ENCODE measurements at regions not wholly inside any gene's neighbourhood (a gene's known extent, or its start where the extent isn't known, plus 50 kb on each side); places are given as distances from the start of the nearest gene placed in this dataset.
A peak's percentile ranks its signal among the peaks of the same experiment; 100 is the strongest.

DNA sequence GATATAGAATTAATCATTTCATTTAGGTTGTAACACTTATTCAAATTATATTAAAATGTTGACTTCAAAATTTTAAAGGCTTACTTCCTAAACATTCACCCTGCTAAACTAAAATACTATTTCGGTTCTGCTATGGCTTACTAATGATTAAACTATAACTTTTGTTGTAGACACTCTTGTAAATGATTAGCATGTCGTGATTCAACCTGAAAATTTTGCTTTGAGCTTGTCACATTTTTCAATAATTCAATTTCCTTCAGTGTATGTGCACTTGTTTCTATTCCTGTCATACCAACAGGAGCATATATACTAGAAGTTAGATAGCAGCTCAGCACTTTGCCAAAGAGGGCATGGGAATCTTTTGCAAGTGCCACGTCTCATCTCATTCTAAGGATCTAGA is 1018.8 kb downstream of the AMY1C start:
- no peak overlapping the region for H3K4me2 ChIP-seq (ENCODE audit: low read depth, low read length)
- no peaks in the 10 kb centered on the region for H4K20me1 ChIP-seq (ENCODE audit: insufficient read depth, low read length)
- H3K4me1 ChIP-seq (ENCODE audit: low read length), result no peaks in the 10 kb centered on the region
- no peak overlapping the region for H3K27ac ChIP-seq (ENCODE audit: low read length)
- DNase-seq, result no peak
- H3K4me3 ChIP-seq (ENCODE audit: low read length), result no peak overlapping the region
- H3K9me2 ChIP-seq (replicated peaks; ENCODE audit: insufficient read depth, low read length), result no peaks in the 10 kb centered on the region
- H3K79me2 ChIP-seq (ENCODE audit: low read length), result no peaks in the 10 kb centered on the region
- no peaks in the 10 kb centered on the region for H3F3A ChIP-seq (ENCODE audit: insufficient read depth, low read length)
- TF ChIP-seq EZH2phosphoT487 (IDR thresholded peaks at IDR 0.05; ENCODE audit: low read length), result no peak
- TF ChIP-seq, protein P1, sequence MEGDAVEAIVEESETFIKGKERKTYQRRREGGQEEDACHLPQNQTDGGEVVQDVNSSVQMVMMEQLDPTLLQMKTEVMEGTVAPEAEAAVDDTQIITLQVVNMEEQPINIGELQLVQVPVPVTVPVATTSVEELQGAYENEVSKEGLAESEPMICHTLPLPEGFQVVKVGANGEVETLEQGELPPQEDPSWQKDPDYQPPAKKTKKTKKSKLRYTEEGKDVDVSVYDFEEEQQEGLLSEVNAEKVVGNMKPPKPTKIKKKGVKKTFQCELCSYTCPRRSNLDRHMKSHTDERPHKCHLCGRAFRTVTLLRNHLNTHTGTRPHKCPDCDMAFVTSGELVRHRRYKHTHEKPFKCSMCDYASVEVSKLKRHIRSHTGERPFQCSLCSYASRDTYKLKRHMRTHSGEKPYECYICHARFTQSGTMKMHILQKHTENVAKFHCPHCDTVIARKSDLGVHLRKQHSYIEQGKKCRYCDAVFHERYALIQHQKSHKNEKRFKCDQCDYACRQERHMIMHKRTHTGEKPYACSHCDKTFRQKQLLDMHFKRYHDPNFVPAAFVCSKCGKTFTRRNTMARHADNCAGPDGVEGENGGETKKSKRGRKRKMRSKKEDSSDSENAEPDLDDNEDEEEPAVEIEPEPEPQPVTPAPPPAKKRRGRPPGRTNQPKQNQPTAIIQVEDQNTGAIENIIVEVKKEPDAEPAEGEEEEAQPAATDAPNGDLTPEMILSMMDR (IDR thresholded peaks at IDR 0.05; ENCODE audit: low read length), result no peak
- TF ChIP-seq EZH2 (optimal IDR thresholded peaks at IDR 0.05; ENCODE audit: low read depth, low read length), result no peak
- no peak overlapping the region for H3K9ac ChIP-seq (ENCODE audit: low read length)
- H3K27me3 ChIP-seq (replicated peaks; ENCODE audit: insufficient read depth, low read length), result no peaks in the 10 kb centered on the region
- H3K36me3 ChIP-seq (replicated peaks; ENCODE audit: insufficient read depth, low read length), result no peaks in the 10 kb centered on the region
- H3K9me3 ChIP-seq (replicated peaks; ENCODE audit: insufficient read depth, low read length), result no peaks in the 10 kb centered on the region
- no peak overlapping the region for H2AFZ ChIP-seq (ENCODE audit: low read length)

DNA sequence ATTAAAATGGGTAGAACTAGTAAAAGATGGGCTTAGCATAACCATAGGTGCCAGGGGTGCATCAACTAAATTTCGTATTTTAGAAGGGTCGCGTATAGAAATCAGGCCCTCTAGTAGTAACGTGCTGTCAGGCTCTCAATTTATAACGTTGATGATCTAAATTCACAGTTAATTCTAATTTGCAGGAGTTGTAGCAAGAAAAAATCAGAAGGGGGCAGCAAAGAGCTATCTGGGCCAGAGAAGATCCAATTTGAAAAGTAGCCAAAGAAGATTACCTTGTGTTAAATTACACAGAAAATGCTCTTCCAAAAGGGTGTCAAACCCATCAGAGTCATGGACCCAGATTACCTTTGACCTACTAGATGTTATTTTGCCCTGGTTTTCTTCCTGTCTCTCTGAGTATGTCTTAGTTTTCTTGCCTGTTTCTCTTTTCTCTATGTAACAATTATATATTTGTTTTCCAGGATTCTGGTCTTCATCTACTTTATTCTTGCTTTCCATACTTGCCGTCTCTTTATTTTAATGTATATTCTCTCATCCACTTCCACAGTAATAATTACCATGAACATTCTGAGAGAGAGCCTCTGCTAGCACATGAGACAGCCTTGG is 1030.9 kb downstream of the AMY1C start:
- peak; percentile 14 for DNase-seq
- H3K27me3 ChIP-seq (replicated peaks; ENCODE audit: insufficient read depth, low read length), result no peaks in the 10 kb centered on the region
- TF ChIP-seq EZH2phosphoT487 (IDR thresholded peaks at IDR 0.05; ENCODE audit: low read length), result no peak
- TF ChIP-seq, protein P1 (IDR thresholded peaks at IDR 0.05; ENCODE audit: low read length), result peak; percentile 59
- no peak for TF ChIP-seq EZH2 (optimal IDR thresholded peaks at IDR 0.05; ENCODE audit: low read depth, low read length)
- H3K36me3 ChIP-seq (replicated peaks; ENCODE audit: insufficient read depth, low read length), result no peaks in the 10 kb centered on the region
- H3K9me2 ChIP-seq (replicated peaks; ENCODE audit: insufficient read depth, low read length), result no peaks in the 10 kb centered on the region
- no peaks in the 10 kb centered on the region for H3K4me1 ChIP-seq (ENCODE audit: low read length)
- no peak overlapping the region for H3K4me3 ChIP-seq (ENCODE audit: low read length)
- H3K4me2 ChIP-seq (ENCODE audit: low read depth, low read length), result no peak overlapping the region
- H2AFZ ChIP-seq (ENCODE audit: low read length), result no peak overlapping the region
- no peaks in the 10 kb centered on the region for H3K79me2 ChIP-seq (ENCODE audit: low read length)
- no peaks in the 10 kb centered on the region for H4K20me1 ChIP-seq (ENCODE audit: insufficient read depth, low read length)
- no peaks in the 10 kb centered on the region for H3F3A ChIP-seq (ENCODE audit: insufficient read depth, low read length)
- H3K9me3 ChIP-seq (replicated peaks; ENCODE audit: insufficient read depth, low read length), result no peaks in the 10 kb centered on the region
- H3K9ac ChIP-seq (ENCODE audit: low read length), result no peak overlapping the region
- H3K27ac ChIP-seq (ENCODE audit: low read length), result no peak overlapping the region

DNA sequence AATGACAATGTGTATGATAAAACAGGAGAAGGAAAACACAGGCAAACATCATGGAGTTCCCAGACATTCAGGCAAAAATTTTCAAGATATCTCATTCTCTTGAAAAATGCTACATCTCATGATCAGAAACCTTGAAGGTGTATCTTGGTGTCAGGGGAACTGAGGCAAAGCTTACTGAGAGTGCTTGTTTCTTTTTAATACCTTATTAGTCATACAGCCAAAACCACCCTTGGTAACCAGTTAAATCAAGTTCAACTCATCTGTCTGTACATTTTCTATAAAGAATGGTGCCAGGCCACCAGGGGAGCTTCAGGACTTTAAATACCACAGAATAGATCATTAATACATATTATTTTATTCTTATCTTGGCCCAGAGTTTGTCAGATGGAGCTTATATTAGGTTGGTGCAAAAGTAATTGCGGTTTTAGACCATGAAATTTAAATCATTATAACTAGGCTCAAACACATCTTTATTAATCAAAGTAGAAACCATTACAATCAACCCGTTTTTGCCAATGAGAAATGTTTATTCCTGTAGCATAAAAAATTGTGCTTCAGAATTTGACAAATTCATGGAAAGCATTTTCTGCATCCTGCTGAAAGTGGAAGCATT is 1036.0 kb downstream of the AMY1C start:
- no peak for DNase-seq
- no peaks in the 10 kb centered on the region for H3K4me1 ChIP-seq (ENCODE audit: low read length)
- no peaks in the 10 kb centered on the region for H3K79me2 ChIP-seq (ENCODE audit: low read length)
- no peak for TF ChIP-seq EZH2phosphoT487 (IDR thresholded peaks at IDR 0.05; ENCODE audit: low read length)
- TF ChIP-seq, protein P1 (IDR thresholded peaks at IDR 0.05; ENCODE audit: low read length), result no peak
- TF ChIP-seq EZH2 (optimal IDR thresholded peaks at IDR 0.05; ENCODE audit: low read depth, low read length), result no peak
- H3K4me3 ChIP-seq (ENCODE audit: low read length), result no peak overlapping the region
- no peaks in the 10 kb centered on the region for H3K27me3 ChIP-seq (replicated peaks; ENCODE audit: insufficient read depth, low read length)
- no peaks in the 10 kb centered on the region for H3F3A ChIP-seq (ENCODE audit: insufficient read depth, low read length)
- H3K36me3 ChIP-seq (replicated peaks; ENCODE audit: insufficient read depth, low read length), result no peaks in the 10 kb centered on the region
- no peak overlapping the region for H3K9ac ChIP-seq (ENCODE audit: low read length)
- H3K27ac ChIP-seq (ENCODE audit: low read length), result no peak overlapping the region
- no peaks in the 10 kb centered on the region for H4K20me1 ChIP-seq (ENCODE audit: insufficient read depth, low read length)
- H3K9me3 ChIP-seq (replicated peaks; ENCODE audit: insufficient read depth, low read length), result no peaks in the 10 kb centered on the region
- H2AFZ ChIP-seq (ENCODE audit: low read length), result no peak overlapping the region
- no peaks in the 10 kb centered on the region for H3K9me2 ChIP-seq (replicated peaks; ENCODE audit: insufficient read depth, low read length)
- H3K4me2 ChIP-seq (ENCODE audit: low read depth, low read length), result no peak overlapping the region

Measured in MM.1S (cell line).